ENCODE measurements at regions not wholly inside any gene's neighbourhood (a gene's known extent, or its start where the extent isn't known, plus 50 kb on each side); places are given as distances from the start of the nearest gene placed in this dataset.
"Not testable (repeated sequence)": the region's sequence is repeated elsewhere in the genome, so short reads cannot be mapped to it uniquely, and the experiment has no call there.

DNA sequence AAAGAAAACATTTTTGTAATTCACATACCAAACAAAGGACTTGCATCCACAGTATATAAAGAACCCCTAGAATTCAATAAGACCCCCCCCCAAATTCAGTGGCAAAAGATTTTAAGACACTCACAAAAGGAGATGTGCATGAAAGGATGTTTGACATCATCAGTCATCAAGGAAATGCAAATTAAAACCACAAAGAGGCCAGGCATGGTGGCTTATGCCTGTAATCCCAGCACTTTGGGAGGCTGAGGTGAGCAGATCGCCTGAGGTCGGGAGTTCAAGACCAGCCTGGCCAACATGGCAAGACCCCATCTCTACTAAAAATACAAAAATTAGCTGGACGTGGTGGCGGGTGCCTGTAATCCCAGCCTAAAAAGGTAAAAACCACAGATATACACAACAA is 61.3 kb downstream of the AIPL1 start:
- DNase-seq, result peak in 1 of 42 donors; percentile 26
- intact Hi-C loops (cut with DNase I), result not testable (repeated sequence)

DNA sequence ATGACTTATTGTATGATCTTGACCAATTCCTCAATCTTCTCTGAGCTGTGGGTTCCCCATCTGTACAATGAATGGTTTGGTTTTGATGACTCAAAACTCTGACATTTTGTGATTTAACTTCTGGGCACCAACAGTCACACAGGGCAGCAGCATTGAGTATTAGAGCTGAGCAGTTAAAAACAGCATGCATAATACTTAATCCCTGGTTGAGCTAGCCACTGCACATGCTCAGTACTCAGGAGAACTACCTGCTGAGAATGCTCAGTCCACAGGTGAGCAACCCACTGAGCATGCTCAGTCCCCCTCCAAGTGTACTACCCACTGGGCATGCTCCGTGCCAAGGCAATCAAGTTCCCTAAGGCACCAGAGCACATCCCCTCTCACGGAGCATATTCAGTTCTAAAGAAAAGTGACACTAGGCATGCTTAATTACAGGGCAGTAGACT is 68.7 kb downstream of the AIPL1 start:
- peak in 2 of 42 donors; percentile 27 to 30 for DNase-seq
- intact Hi-C loops (cut with DNase I), result no loop called here

DNA sequence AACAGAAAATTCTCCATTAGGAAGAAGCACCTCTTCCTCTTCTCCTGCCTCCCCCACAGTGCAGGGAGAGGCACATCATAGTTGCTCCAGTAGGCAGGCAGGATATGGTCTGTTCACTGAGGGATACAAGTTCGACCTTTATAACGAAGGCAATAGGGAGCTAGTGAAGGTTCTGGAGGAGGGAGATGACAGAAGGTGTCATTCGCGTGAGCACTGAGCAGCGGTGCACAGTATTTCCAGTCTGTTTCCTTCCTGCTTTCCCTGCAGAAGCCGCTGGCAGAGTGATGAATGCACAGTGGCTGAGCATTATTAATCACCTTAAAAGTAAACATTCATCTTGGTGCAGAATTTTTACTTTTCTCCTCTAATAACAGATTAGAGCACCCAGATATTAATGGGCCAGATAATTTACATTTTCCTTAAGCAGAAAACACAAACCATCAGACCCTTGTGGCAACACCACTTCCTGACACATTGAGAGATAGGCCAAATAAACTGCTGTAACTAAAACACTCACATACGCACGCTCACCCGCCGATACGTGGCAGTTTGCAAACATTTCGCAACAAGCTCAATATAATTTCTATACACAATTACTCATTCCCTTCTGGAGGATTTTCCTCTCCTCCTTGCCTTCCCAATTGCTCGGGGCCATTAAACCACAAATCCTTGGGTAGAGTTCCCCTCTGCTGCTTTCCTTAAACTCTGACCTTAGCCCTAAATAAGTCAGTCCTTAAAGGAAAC is 69.5 kb downstream of the AIPL1 start:
- intact Hi-C loops (cut with DNase I), result no loop called here
- DNase-seq, result peak in 2 of 42 donors; percentile 20 to 28

DNA sequence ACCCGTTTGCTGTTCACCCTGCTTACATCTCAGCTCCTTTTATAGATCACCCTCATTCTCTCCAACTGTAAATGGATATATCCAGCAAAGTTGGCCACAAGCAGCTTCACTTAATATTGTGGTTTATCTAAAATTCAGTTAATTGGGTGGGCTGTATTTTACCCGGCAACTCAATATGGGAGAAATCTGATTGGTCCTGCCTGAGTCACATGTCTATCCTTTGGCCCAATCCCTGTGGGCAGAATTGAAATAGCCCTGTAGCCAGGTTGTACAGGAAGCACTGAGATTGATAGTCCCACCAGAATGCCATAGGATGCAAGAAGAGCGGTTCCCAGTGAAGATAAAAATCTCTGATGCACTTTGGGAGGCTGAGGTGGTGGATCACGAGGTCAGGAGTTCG is 73.2 kb downstream of the AIPL1 start:
- intact Hi-C loops (cut with DNase I), result no loop called here
- DNase-seq, result peak in 2 of 42 donors; percentile 27 to 28

DNA sequence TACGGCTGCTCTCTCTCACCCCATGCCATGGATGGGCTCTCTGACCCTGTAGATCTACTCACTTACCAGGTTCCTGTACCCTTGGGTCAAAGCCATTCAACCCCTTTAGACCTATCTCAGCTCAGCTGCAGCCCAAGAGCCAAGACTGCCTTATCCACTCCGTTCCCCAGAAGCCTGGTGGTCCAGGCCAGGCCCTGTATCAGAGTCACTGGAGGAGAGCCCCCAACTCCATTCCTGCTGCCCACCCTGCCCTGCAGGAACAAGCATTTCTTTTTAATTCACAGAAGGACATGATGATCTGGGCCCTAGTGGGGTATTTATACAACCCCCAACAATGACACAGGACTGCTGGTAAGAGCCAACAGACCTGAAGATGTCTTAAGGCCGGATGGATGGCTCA is 76.8 kb downstream of the AIPL1 start:
- intact Hi-C loops (cut with DNase I), result no loop called here

DNA sequence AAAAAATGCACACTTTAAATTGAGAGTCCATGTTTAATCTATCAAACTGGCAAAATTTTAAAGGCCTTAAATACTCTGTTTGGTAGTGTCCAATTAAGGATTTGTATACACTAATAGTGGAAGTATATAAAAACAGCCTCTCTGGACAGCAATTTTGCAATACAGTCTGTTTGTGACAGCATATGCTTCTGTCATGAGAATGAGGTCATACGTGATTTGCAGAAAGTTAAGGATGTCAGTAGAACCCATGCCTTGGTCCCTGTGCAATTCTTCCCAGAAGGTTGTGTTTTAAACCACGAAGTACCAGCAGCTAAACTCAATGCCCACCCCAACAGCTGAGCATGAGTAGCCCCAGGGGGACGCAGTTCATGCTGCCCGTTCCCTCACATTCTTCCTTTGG is 78.4 kb downstream of the AIPL1 start:
- peak in 1 of 42 donors; percentile 8 for DNase-seq
- intact Hi-C loops (cut with DNase I), result no loop called here

More for the DNA sequence above, 76.8 kb downstream of the AIPL1 start:
- DNase-seq, result no peak

DNA sequence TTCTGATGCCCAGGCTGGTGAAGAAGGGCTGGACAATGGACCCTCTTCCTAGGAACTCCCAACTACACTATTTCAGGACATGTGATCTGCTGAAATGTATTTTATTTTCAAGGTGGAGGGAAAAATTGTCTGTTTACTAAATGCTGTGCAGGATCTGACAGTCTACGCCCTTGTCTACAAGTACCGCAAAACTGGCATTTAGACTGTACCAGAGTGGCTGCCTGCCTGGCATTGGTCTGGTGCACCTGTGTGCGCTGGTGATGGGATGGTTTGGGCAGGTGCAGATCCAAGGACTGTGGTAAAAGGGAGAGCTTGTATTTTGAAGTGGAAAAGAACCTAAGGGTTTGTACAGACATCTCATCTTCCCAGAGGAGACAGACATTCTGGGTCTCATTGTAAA is 79.7 kb downstream of the AIPL1 start:
- peak in 1 of 42 donors; percentile 25 for DNase-seq
- intact Hi-C loops (cut with DNase I), result no loop called here

DNA sequence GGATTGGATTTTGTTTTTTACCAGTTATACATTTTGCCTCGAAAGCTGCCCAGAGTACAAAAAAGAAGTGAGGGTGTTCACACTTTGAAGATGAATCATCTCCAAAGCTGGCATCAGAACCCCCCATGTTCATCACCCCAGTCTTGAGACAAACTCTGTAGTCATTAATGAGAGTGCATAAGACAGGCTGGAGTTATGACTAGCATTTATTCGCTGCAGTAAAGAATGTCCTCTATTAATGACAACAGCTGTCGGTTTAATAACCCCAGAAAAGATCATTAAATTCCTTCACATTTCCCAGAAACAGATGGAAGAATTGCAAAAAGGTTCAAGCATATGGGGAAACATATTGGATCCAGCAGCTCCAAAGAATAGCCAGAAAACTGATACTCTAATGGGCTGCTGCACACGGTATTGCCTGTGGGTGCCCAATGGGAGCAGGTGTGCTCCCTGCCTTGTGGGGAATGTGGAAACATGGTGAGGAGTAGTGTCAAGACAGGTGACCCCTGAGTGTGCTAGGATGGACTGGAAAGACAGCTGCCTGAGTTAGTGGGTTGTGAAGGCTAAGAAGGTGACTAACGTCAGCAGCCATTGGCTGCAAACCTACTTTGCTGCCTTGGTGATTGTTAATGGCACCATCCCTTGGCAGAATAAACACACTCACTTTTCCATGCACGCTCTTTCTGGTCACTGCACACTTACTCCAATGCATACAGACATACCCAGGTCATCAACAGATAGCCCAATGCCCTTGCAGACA is 81.9 kb downstream of the AIPL1 start:
- intact Hi-C loops (cut with DNase I), result no loop called here
- DNase-seq, result peak in 3 of 42 donors; percentile 9 to 21 (median 9)

DNA sequence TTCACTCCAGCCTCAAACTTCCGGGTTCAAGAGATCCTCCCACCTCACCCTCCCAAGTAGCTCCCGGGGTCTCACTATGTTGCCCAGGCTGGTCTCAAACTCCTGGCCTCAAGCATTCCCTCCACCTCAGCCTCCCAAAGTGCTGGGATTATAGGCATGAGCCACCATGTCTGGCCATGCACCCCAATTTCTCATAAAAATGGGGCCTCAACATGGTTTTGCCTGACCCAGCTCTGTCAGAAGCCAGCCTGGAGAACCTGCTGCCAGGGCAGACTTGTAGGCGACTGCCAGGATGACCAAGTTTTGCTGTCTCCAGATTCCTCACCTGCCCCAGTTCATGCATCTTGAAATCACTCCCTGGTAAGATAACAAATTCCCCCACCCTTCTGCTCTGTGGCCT is 82.9 kb downstream of the AIPL1 start:
- DNase-seq, result peak in 1 of 42 donors; percentile 24
- intact Hi-C loops (cut with DNase I), result no loop called here

DNA sequence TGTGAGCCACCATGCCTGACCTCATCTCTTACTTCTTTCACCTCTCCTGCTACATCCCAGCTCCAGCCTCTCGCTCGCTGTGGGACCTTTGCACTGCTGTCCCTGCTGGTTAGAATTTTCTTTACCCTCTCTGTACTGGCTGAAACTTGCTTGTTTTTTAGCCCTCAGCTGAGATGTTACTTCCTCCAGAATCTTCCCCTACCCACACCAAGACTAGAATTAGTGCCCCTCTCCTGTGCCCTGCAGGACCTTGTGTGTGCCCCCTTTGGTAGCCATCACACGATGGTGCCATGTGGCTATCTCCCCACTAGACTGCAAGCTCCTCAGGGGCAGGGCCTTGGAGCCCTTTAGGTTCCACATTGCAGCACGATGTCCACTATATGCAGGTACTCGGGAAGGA is 84.1 kb downstream of the AIPL1 start:
- peak in 1 of 42 donors; percentile 17 for DNase-seq
- intact Hi-C loops (cut with DNase I), result no loop called here

DNA sequence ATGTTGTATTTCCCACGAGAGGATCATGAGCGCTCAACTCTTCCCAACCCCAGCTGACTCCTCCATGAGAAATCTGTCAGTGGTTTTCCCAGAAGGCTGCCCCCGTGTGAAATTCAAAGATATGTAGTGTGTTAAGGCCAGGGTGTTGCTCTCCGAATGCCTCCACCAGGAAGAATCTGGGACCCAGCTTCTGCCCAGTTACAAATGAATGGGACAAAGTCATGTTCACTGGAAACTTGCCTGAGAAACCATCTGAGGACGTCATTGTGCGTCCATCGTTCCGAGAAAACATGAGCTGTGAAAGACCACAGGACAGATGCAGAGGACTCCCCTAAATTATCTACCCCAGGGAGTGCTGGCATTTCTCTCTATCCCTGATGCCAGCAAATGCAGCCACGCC is 86.0 kb downstream of the AIPL1 start:
- peak in 2 of 42 donors; percentile 3 to 18 for DNase-seq

DNA sequence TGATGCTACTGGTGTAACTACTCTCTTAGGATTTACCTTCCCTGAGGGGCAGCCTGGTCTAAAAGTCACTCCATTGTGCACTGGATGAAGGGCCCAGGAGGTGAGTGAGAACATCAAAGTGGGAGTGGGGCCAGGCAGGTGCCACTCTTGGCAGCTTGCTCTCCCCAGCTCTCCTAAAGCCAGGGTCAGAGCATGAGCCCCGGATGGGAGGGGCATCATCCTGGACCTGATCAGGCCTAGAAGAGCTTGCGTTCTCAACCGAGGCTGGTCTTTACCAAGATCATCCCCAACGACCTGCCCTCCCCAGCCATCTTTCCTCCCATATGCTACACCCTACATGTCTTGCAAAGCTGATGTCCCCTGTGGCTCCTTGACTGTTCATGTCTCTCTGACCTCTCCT is 87.1 kb downstream of the AIPL1 start:
- intact Hi-C loops (cut with DNase I), result no loop called here
- peak in 2 of 42 donors; percentile 8 to 22 for DNase-seq

More for the DNA sequence above, 86.0 kb downstream of the AIPL1 start:
- intact Hi-C loops (cut with DNase I), result no loop called here

DNA sequence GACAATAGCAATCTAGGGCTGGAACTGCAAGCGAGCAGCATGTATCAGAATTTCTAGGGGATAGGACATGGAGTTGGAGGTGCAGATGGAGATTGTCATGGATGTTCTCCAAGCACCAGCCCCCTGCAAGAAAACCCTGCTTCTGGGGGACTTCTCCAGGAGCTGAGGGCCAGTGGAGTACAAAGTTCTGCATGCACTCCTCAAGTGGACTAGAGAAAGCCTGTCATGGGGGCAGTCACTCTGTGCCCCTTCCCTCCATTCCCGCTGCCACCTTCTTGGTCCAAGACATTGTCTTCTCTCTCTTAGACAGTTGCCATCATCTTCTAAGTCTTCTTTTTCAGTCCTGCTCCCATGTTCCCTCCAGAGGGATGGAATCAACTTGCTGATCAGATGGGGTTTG is 87.9 kb downstream of the AIPL1 start:
- DNase-seq, result peak in 1 of 42 donors; percentile 15
- intact Hi-C loops (cut with DNase I), result no loop called here

DNA sequence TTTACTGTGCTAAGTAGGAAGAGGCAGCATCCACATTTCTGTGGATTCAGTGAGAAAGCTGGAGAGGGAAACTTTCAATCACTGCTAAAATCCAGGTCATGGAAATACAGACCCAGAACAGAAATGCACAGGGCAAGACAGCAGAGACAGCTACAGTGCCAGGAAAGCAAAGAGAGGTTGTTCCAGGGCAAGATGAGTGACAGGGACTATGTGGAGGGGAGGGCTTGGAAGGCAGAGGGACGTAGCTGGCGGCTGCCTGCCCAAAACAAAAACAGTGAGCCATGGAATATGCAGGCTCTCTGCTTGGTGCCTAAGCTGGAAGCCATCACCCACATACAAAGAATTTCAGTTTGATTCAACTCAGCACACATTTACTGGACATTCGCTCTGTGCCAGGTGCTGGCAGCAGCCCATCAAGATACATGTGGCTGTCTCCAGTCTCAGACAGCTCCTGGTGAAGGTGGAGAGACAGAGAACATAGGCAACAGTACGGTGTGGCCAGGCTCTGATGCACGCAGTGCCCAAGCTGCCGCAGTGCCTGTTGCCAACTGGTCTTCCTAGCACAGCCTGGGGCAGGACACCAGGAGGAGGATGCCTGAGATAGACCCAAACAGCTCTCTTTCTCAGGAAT is 88.7 kb downstream of the AIPL1 start:
- DNase-seq, result peak in 2 of 42 donors; percentile 13 to 27
- intact Hi-C loops (cut with DNase I), result no loop called here

DNA sequence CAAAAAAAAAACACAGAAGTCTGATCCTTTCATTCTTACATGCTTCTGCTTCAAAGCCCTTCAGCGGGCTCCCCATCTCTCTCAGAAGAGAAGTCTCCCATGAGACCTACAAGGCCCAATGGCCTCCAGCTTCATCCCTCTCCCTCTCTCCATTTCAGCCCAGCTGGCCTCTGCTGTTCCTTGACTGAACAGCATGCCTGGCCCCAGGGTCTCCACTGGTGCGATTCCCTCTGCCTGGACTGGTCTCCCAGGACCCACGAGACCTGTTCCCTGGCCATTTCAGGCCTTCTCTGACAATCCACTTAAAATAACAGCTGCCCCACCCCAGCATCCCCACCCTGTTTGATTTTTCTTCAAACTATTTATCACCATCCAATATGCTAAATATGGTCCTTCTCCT is 91.2 kb downstream of the AIPL1 start:
- DNase-seq, result peak in 1 of 42 donors; percentile 23
- intact Hi-C loops (cut with DNase I), result no loop called here

DNA sequence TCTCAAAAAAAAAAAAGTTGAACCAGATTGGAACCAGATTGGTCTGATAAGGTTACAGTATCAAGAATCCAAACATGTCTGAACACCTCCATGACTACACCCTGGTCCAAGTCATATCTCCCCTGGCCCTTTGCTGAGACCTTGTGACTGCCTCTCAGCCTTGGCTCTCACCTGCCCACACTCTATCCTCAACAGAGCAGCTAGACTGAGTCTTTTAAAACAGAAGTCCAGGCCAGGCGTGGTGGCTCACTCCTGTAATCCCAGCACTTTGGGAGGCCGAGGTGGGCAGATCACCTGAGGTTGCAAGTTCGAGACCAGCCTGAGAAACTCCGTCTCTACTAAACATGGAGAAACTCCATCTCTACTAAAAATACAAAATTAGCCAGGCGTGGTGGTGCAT is 91.7 kb downstream of the AIPL1 start:
- DNase-seq, result peak in 1 of 42 donors; percentile 12
- intact Hi-C loops (cut with DNase I), result no loop called here

DNA sequence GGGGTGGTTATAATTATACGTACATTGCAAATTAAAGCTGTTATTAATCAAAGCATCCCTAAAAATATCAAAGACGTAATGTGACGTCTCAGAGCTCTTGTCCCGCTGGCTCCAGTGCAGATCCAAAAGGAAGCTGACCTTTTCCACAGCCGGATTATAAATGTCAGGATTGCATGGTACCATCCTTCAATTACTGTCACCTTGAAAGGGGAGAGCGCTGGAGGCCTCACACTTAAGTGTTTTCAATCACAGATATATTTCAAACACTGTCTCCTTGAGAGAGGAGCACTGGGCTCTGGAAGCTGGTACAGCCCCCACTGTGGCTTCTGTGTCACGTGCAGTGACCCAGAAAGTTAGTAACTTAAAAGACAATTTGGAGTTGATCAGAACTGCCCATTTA is 94.2 kb downstream of the AIPL1 start:
- intact Hi-C loops (cut with DNase I), result no loop called here

DNA sequence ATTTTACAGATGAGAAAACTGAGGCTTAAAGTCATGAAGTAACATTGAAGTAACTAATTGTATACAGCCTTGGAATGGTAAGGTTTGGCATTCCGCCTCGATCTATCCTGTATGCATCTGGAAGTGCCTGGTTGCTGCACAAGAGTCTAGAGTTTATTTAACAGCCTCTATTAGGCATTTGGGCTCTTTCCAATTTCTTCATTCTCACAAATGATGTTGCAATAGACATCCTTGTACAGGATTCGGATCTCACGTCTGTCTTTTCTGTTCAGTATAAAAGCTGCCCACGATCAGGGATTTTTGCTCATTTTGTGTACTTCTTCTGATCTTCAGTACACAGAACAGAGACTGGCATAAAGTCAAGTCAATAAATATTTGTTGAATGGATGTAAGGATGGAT is 100.5 kb downstream of the AIPL1 start:
- intact Hi-C loops (cut with DNase I), result no loop called here

More for the DNA sequence above, 94.2 kb downstream of the AIPL1 start:
- DNase-seq, result no peak

DNA sequence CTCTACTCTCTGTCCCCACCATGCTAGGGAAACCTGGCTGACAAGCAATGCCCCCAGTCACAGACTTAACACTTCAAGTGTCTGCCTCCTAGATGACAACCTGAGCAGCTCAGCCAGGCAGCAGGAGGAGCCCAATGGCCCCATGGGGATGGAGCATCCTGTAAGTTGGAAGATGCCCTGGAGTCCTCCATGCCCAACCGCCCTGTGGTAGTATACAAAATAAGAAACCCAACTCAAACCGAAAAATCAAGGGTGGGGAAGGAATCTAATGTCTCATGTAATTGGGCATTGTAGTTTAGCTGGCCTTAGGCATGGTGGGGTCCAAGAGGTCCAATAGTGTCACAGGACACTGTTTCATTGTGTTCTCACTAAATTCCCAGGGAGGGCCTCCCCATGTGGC is 104.0 kb downstream of the AIPL1 start:
- intact Hi-C loops (cut with DNase I), result no loop called here

More for the DNA sequence above, 100.5 kb downstream of the AIPL1 start:
- DNase-seq, result no peak

DNA sequence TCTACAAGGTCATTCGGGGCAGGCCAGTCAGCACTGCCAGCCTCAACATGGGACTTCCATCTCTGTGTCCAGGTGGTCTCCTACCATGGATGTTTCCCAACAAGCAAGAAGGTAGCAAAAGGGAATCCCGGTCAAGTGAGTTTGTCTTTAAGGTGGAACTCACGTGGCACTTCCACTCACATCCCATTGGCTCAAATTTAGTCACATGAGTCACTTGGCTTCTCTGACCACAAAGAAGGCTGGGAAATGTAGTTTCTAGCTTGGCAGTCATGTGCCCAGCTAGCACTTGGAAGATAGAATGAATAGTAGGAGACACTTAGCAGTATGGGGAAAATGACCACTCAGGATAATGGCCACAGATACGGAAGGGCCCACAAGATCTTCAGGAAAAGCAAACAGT is 106.6 kb downstream of the AIPL1 start:
- intact Hi-C loops (cut with DNase I), result no loop called here
- no peak for DNase-seq

More for the DNA sequence above, 104.0 kb downstream of the AIPL1 start:
- DNase-seq, result no peak
